Peyer's patch (tissue), 4 donors: ENCODE measurements at regions not wholly inside any gene's neighbourhood (a gene's known extent, or its start where the extent isn't known, plus 50 kb on each side); places are given as distances from the start of the nearest gene placed in this dataset.
"Not testable (repeated sequence)": the region's sequence is repeated elsewhere in the genome, so short reads cannot be mapped to it uniquely, and the experiment has no call there.

Source experiments
- DNase-seq, 3 donors: peaks; one replicate each; pipeline ENCODE4 v3.0.0-alpha.2; 2017 to 2019
- H3K27ac ChIP-seq, 4 donors: fragments of 200-600 bp; sonication (generic); one replicate each; pipeline ENCODE4 v1.5.1; 2016 to 2019
- H3K27me3 ChIP-seq, 2 donors: fragments of 200-600 bp; sonication (generic); one replicate each; pipeline ENCODE4 v1.5.1; 2019
- H3K36me3 ChIP-seq, 3 donors: fragments of 200-600 bp; sonication (generic); one replicate each; pipeline ENCODE4 v1.5.1; 2016 to 2019
- H3K4me1 ChIP-seq, 4 donors: fragments of 200-600 bp; sonication (generic); one replicate each; pipeline ENCODE4 v1.5.1; 2016 to 2019
- H3K4me3 ChIP-seq, 4 donors: fragments of 200-600 bp; sonication (generic); 1 replicate in 3 of 4; 2 replicates in 1 of 4; pipeline ENCODE4 v1.5.1; 2016 to 2019; ENCODE audit warnings: mild to moderate bottlenecking in 1 of 4
- H3K9me3 ChIP-seq, 4 donors: fragments of 200-600 bp; sonication (generic); one replicate each; pipeline ENCODE4 v1.5.1; 2016 to 2019; ENCODE audit warnings: mild to moderate bottlenecking in 1 of 4
- POLR2A ChIP-seq, 2 donors: fragments of 450-650 bp; IDR thresholded peaks; one replicate each; pipeline ENCODE4 v1.5.1; 2017; ENCODE audit warnings: antibody characterized with exemption in 2 of 2, mild to moderate bottlenecking in 2 of 2, moderate library complexity in 2 of 2
- TF ChIP-seq, protein P1 (sequence below), 6 experiments: fragments of 450-650 bp in 4 of 6; fragments of 200-600 bp in 2 of 6; sonication (generic) in 1 of 6; IDR thresholded peaks; one replicate each; pipeline ENCODE4 v1.5.1; 2017 to 2019; ENCODE audit warnings: antibody characterized with exemption in 6 of 6, mild to moderate bottlenecking in 3 of 6, moderate library complexity in 1 of 6

DNA sequence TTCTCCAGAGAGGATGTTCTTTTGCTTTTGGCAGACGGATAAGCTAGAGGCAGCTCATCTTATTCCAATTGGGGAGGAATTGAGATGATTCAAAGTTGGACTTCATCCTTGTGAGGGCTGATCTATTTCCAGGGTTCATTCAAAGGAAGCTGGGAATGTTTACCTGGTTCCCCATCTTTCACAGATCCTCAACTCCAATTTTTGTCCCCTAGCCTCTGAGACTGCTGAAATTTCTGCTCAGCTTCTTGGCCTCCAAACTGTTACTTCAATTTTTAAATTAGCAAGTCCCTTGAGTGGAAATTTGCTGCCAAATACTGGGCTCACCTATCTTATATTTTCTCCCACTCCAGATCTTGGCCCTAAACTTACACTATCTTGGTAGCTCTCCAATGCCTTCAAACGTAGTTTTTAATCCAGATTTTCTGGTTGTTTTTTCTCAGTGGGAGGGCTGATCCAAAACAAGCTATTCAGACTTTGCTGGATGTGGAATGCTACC, 93.9 kb upstream of the NEK6 start:
- no peaks in the 10 kb centered on the region for H3K9me3 ChIP-seq
- TF ChIP-seq, protein P1, sequence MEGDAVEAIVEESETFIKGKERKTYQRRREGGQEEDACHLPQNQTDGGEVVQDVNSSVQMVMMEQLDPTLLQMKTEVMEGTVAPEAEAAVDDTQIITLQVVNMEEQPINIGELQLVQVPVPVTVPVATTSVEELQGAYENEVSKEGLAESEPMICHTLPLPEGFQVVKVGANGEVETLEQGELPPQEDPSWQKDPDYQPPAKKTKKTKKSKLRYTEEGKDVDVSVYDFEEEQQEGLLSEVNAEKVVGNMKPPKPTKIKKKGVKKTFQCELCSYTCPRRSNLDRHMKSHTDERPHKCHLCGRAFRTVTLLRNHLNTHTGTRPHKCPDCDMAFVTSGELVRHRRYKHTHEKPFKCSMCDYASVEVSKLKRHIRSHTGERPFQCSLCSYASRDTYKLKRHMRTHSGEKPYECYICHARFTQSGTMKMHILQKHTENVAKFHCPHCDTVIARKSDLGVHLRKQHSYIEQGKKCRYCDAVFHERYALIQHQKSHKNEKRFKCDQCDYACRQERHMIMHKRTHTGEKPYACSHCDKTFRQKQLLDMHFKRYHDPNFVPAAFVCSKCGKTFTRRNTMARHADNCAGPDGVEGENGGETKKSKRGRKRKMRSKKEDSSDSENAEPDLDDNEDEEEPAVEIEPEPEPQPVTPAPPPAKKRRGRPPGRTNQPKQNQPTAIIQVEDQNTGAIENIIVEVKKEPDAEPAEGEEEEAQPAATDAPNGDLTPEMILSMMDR (IDR thresholded peaks at IDR 0.05) = no peak
- no peak for TF ChIP-seq POLR2A (IDR thresholded peaks at IDR 0.05)
- no peak overlapping the region for H3K27ac ChIP-seq
- no peaks in the 10 kb centered on the region for H3K4me1 ChIP-seq
- H3K27me3 ChIP-seq = no peaks in the 10 kb centered on the region
- H3K4me3 ChIP-seq = no peak overlapping the region
- no peaks in the 10 kb centered on the region for H3K36me3 ChIP-seq
- DNase-seq = no peak

DNA sequence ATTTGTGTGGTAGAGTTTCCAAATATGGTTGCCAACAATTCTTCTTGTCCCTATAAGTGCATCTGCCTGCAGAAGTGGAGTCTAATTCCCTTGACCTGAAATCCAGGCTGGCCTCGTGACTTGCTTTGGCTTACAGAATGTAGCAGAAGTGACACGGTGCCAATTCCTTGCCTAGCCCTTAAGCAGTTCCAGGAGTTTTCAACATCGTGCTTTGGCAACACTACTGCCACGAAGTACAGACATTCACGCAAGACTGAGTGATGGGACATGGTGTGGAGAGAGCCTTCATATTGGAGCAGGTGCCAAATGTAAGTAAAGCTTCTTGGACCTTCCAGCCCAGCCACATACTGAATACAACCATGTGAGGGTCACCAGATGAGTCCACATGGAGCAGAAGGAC, 92.9 kb upstream of the NEK6 start:
- no peaks in the 10 kb centered on the region for H3K4me1 ChIP-seq
- H3K4me3 ChIP-seq = no peak overlapping the region
- no peaks in the 10 kb centered on the region for H3K36me3 ChIP-seq
- no peak for TF ChIP-seq POLR2A (IDR thresholded peaks at IDR 0.05)
- TF ChIP-seq, protein P1 (IDR thresholded peaks at IDR 0.05) = no peak
- H3K27me3 ChIP-seq = no peaks in the 10 kb centered on the region
- H3K9me3 ChIP-seq = no peaks in the 10 kb centered on the region
- DNase-seq = peak in 1 of 3 donors; percentile 40
- no peak overlapping the region for H3K27ac ChIP-seq

DNA sequence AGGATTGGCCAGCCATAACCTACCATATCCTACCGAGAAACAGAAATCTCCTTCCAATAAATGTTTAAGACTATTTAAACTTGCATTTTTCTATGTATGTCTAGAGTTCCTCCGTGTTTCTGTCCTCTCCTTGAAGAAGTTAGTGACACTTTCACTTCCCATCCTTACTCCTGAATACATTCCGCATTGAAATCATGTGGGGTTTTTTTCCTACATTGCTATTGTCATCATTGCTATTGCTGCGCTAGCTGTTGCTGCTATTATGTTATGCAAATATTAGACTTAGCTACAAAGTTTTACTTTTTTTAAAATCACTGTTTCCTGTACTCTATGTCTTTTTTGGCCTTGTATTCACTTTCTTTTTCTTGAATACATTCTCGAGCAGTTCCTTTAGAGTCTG, 83.3 kb upstream of the NEK6 start:
- no peaks in the 10 kb centered on the region for H3K27me3 ChIP-seq
- TF ChIP-seq, protein P1 (IDR thresholded peaks at IDR 0.05) = no peak
- TF ChIP-seq POLR2A (IDR thresholded peaks at IDR 0.05) = no peak
- no peak overlapping the region for H3K4me3 ChIP-seq
- no peaks in the 10 kb centered on the region for H3K9me3 ChIP-seq
- no peaks in the 10 kb centered on the region for H3K4me1 ChIP-seq
- H3K27ac ChIP-seq = no peak overlapping the region
- no peak for DNase-seq
- H3K36me3 ChIP-seq = no peaks in the 10 kb centered on the region

DNA sequence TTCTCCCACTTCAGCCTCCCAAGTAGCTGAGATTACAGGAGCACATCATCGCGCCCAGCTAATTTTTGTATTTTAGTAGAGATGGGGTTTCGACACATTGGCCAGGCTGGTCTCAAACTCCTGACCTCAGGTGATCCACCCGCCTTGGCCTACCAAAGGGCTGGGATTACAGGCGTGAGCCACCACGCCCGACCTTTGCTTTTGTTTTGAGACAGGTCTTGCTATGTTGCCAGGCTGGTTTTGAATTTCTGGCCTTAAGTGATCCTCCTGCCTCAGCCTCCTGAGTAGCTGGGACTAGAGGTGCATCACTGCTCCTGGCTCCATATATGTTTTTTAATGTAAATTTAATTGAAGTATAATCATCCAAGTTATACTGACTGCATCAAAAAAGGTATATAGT, 80.2 kb upstream of the NEK6 start:
- DNase-seq, H3K9me3 ChIP-seq, H3K36me3 ChIP-seq, H3K27ac ChIP-seq, H3K4me1 ChIP-seq, H3K27me3 ChIP-seq, H3K4me3 ChIP-seq: not testable (repeated sequence)

DNA sequence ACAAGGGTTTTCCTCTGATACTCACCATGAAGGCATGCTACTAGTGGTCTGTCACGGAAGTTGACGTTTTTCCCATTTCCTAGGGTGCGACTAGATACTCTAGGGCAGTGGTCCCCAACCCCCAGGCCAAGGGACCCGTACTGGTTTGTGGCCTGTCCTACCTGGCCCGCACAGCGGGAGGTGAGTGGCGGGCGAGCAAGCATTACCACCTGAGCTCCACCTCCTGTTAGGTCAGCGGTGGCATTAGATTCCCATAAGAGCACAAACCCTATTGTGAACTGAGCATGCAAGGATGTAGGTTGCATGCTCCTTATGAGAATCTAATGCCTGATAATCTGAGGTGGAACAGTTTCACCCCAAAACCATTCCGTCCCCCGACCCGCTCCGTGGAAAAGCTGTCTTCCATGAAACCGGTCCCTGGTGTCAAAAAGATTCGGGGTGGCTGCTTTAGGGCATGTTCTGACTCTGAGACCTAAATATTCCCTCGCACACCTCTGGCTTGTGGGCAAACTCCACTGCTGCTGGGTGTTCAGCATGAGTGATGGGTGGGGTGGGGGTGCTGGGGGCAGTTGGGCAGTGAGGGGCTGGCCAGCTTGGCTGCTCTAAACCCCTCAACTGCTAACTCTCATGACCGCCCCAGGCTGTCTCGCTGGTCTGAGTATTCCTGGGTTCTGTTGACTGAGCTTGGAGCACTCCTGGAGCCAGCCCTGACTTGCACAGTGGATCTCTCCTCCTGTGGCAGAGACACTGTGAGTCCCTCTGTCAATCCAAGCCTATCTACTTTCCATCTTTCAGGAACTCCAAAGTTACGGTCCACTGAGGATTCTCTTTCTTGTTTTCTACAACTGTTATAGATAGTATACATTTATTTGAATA, 78.3 kb upstream of the NEK6 start:
- H3K4me3 ChIP-seq = no peak overlapping the region
- TF ChIP-seq POLR2A (IDR thresholded peaks at IDR 0.05) = no peak
- TF ChIP-seq, protein P1 (IDR thresholded peaks at IDR 0.05) = no peak
- DNase-seq = no peak
- H3K27ac ChIP-seq = no peak overlapping the region
- H3K9me3 ChIP-seq = no peaks in the 10 kb centered on the region
- H3K4me1 ChIP-seq = no peaks in the 10 kb centered on the region
- H3K27me3 ChIP-seq = no peaks in the 10 kb centered on the region
- no peaks in the 10 kb centered on the region for H3K36me3 ChIP-seq

DNA sequence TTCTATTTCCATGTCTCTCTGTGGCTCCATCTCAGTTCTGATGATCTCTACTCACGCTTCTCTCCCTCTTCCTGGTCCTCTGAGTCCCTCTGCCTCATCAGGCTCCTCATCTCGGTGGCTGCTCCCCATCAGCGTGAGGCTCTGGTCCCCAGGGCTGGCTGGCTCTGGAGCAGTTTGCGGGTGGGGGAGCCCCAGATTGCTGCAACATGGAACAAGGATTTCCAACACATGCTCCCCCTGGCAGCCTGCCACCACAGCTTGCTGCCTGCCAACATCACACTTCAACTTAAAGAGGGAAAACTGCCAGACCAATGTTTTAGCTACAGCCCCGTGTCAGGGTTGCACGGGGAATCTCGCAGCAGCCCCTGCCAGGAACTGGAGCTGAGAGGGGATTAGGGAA, 77.2 kb upstream of the NEK6 start:
- H3K4me1 ChIP-seq = peaks cover 0 to 7% (median 0%) of the 10 kb centered on the region in 4 donors
- TF ChIP-seq, protein P1 (IDR thresholded peaks at IDR 0.05) = no peak
- TF ChIP-seq POLR2A (IDR thresholded peaks at IDR 0.05) = no peak
- DNase-seq = peak in 1 of 3 donors; percentile 55
- no peaks in the 10 kb centered on the region for H3K27me3 ChIP-seq
- no peaks in the 10 kb centered on the region for H3K9me3 ChIP-seq
- no peak overlapping the region for H3K4me3 ChIP-seq
- H3K27ac ChIP-seq = no peak overlapping the region
- H3K36me3 ChIP-seq = no peaks in the 10 kb centered on the region
